ENCODE measurements at regions not wholly inside any gene's neighbourhood (a gene's known extent, or its start where the extent isn't known, plus 50 kb on each side); places are given as distances from the start of the nearest gene placed in this dataset.

DNA sequence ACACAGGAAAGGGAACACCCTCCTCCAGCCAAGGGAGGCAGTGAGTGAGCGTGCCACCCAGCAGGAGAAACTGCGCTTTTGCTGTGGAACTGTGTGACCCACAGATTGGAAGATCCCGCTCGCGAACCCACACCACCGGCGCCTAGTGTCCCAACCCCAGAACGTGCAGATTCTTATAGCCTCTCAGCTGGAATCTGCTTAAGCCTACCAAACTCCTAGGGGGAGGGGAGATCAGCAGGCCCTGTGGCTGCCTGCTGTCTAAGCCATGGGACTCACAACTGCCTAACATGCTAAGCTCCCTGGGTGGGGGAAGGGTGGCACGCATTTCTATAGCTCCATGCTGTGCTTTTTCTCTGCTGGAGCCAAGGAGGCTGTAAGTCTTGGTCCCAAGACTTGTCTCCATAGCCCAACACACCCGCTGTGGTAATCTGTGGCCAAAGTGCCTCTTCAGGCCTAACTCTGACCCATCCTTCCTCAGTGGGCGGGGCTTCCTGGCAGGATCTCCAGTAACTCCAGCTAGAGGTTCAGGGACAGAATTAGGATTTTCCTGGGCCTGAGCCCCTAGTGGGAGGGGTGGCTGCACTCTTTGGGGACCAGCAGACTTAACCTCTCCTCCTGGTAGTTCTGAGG lies 485.0 kb downstream of the TAF11L14 start:
- no peak for DNase-seq

DNA sequence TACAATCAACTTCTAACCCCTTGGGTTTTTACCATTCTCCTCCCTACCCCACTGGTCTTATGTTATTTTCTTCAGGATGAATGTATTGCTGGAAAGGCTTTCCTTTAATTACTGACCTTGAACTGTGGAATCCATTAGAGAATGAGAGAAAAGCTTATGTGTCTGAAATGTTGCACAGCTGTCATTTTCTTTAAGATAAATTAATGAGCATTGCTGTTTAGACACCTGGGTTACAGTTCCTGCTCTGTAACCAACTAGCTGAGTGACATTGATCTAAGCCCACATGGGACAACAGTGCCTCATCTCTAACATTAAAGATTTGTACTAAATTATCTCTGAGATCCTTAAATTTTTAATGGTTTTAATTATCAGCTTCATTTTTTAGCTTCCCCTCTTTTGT lies 507.0 kb downstream of the TAF11L14 start:
- DNase-seq: no peak

DNA sequence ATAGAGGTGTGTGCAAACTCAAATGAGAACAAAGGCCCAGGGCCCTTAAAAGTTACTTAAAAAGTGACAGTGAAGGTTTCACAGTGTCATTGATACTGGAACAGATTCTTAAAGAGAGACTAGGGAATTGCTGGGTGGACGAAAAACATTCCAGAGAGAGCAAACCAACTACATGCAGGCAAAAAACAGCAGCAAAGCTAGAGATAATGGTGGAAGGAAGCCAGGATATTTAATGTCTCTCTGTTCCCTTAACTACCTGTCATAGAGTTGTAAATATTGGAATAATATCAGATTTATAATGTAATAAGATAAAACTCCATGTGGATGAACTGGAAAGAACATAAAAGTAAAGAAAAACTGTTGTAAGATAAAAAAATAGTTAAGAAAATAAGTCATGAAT lies 508.6 kb downstream of the TAF11L14 start:
- no peak for DNase-seq

DNA sequence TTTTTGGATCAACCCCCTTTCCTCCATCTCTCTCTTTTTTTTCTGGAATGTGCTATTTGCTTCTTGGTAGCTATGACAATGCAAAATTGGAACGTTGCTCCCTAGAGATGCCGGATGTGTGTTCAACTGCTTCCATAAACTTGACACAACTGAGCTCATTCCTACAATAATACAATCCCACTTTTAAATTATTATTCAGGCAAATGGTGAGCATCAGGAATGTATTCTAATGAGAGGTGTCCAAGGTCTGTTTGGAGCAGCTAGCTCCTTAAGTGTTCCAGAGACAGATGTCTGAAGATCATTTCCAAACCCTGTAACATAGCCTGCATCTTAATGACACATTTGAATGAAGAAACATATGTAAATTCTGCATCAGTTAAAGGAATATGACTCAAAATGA lies 518.4 kb downstream of the TAF11L14 start:
- no peak for DNase-seq

DNA sequence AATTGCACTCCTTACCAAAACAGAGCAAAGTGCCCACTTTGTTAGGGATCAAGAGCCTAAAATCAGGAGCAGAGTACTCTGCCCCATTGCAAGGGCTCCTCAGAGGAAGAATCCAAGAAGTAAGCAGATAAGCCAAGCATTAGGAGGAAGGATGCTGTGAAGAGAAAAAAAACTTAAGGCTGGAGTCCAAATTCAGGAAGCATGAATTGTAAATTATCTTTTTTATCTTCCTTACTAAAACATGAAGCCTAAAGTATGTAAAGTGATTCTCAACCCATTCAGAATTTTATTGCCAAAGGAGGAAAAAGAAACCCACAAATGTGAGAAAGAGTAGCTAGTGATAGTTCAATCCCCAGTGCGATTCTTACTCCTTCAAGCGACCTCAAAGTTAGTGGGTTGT lies 523.9 kb downstream of the TAF11L14 start:
- no peak for DNase-seq

DNA sequence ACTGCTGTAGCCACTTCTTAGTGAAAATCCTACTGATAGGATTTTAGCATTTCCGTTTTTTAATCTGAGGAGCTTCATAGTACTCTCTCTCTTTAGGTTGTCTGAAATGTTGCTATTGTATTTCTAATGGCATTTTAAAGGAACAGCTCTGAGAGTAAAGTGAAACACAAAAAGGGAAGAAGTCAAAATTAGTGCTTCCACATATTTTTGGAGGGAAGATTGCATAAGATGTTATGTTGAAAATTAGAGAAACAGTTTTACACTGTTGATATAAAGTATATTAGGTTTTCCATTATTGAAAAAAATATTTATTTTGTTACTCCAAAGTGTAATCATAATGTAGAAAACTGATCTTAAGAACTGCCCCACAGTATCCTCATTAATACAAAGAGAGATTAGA lies 525.1 kb downstream of the TAF11L14 start:
- DNase-seq: no peak

DNA sequence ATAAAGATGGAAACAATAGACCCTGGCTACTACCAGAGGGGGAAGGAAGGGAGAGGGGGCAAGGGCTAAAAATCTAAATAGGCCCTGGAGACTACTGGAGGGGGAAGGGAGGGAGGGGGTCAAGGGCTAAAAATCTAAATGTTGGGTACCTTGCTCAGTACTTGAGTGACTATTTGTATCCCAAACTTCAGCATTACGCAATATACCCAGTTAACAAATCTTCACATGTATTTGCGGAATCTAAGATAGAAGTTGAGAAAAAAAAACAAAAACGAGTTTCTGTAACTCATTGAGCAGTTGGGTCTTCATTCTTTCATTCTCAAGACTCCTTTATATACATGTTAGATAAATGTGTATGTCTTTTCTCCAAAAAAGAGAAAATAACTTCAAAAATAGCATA lies 537.4 kb downstream of the TAF11L14 start:
- DNase-seq: no peak

DNA sequence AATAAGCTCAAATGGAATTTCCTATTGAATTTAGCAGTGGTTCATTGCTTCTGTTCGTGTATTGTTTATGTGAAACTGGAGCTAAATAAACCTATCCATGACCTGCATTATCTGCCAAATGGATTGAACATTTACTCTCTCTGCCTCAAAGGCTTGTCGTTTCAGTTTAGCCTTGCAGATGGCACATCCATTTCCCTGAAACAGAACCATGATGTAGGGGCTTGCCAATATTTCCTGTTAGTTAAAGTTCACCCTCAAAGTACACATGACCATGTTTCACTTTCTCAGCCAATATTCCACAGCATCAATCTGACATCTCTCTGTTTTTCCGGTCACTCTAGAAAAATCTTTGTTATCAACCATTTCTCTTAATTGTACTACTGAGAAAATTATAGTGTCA lies 545.3 kb downstream of the TAF11L14 start:
- DNase-seq: no peak

DNA sequence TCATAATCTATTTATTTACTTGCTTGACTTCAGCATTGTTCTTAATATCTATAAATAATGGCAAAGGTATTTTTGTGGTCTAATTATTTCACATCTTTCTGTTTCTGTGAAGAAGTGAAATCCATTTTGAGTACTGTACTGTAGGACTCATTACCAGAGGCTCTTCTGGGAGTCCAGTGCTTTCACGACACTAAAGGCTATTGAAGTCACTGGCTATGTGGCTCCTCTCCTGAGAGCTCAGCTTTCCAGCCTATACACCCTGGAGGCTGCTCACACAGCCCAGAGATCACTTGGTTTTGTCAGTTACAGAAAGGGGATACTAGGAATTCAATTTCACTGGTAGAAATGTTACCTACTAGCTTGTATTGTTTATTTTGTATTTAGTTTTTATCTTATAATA lies 547.3 kb downstream of the TAF11L14 start:
- DNase-seq: no peak

DNA sequence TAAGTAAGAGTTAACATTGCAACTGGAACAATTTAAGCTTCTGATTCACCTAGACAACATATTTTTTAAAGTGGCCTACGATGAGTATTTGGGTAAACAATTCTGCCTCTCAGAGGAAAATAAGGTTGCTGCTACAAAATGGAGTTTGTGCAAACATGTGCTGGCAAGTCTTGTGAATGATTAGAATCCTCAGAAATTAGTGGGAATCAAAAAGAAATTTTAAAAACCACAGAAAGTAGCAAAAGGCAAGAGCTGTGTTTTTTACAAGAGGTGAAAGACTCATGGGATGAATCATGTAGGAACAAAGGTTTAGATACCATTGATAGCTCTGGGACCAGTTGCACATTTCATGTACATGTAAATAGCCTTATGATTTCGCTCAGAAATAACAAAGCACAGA lies 561.6 kb downstream of the TAF11L14 start:
- no peak for DNase-seq

DNA sequence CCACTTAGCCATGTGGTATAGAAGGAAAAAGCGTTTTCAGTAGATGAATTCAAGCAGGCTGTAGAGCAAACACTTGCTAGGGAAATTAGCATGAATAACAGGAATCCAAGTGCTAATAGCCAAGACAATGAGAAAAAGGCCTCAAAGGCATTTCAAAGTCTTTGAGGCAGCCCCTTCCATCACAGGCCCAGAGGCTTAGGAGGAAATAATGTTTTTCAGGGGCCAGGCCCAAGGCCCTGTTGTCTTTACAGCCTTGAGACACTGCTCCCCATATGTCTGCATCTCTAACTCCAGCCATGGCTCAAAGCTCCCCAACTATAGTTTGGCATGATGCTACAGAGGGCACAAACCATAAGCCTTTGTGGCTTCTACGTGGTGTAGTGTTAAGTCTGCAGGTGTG lies 563.5 kb downstream of the TAF11L14 start:
- no peak for DNase-seq

DNA sequence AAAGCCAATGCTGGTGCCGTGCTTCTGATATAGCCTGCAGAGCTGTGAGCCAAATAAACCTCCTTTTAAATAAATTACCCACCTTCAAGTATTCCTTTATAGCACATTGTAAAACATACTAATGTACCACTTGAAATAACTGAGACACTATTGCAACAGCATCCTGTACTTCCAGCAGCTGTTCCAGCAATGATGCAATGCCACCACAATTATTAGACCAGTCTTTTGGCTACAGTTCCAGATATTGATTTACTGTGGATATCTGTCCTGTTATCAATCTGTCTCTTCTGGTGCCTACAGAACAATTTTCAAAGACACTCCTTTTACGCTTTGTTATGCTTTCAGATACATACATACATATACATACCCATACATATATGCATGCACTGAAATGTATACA lies 567.9 kb downstream of the TAF11L14 start:
- no peak for DNase-seq

DNA sequence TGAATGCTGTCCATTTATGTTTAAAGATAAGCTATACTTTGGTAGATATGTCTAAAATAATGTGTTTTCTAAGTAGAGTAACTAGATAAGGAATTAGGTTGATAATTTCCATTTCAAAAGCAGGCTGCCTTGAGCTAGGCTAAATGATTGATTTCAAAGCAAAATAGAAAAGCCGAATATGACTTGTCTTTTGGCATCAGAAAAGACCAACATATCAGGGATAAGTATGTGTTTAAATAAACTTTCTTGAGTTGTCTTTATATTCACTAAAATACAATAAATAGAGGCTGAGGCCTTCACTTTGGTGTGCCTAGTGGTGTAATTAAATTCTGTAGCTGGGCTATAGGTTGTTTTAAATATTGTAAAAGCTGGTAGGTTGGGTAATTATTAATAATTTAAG lies 569.0 kb downstream of the TAF11L14 start:
- no peak for DNase-seq

DNA sequence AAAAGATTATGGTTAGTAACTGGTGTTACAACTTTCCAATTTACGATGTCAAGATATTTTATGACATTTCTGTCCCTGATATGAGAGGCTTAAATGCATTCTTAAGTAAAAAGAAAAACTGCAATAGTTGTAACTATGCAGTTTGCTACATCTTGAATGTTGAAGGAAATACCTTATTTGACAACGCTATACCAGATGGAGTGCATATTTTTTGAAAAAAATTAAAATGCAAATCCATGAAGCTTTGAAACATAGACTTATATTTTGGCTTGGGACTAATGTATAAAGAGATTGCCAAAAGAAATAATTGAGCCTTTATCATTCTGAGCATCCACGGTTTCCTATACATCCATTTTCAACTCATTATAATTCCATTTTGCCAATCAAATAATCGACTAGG lies 579.4 kb downstream of the TAF11L14 start:
- no peak for DNase-seq

DNA sequence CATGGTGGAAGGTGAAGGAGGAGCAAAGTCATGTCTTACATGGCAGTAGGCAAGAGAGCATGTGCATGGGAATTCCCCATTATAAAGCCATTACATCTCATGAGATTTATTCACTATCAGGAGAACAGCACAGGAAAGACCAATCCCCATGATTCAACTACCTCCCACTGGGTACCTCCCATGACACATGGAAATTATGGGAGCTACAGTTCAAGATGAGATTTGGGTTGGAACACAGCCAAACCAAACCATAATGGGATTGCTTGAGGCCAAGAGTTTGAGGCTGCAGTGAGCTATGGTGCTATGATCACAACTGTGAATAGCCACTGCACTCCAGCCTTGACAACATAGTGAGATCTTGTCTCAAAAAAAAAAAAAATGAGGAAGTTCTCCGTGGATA lies 581.8 kb downstream of the TAF11L14 start:
- no peak for DNase-seq

DNA sequence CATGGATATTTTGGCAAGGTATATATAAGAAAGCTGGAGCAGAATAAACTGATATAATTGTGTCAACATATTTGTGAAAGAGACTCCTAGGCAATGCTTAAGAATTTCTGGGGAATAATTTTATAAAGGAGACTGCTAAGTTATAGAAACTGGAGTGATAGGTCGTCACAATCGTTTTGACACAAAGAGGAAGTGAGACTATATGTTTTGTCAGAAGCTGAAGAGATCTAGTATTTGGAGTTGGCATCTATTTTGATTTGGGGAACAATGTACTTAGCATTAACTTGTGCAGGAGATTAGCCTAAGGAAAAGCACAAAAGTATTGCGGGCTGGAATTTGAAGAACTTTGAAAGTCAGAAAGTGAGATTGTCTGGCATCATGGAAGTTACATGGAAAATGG lies 582.5 kb downstream of the TAF11L14 start:
- DNase-seq: no peak

DNA sequence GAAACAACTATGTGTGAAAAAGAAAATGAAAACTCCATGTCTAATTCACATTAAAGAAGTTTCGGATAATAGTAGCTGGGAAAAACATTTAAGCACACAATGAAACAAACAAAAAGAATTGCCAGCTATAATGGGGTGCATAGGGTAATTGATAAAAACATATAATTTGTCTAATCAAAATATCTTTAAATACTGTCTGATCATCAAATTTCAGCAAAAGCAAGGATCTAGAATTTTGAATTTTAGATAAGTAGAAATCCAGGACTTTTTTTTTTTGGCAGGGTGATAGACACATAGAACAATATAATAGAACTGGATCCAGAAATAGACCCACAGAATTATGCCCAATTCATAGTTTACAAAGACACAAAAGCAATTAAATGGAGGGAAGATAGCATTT lies 585.0 kb downstream of the TAF11L14 start:
- DNase-seq: no peak

DNA sequence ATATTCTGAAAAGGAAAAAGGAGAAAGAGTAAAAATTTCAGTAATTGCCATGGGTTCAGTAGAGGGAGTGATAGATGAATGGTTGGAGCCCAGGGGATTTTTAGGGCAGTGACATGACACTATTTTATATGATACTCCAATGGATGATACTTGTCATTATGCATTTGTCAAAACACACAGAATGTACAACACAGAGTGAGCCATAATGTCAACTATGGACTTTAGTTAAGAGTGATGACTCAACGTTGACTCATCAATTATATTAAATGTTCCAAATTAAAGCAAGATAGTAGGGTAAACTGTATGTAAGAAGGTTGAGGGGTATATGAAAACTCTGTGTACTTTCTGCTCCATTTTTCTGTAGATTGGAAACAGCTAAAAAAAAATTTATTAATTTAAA lies 586.4 kb downstream of the TAF11L14 start:
- no peak for DNase-seq

DNA sequence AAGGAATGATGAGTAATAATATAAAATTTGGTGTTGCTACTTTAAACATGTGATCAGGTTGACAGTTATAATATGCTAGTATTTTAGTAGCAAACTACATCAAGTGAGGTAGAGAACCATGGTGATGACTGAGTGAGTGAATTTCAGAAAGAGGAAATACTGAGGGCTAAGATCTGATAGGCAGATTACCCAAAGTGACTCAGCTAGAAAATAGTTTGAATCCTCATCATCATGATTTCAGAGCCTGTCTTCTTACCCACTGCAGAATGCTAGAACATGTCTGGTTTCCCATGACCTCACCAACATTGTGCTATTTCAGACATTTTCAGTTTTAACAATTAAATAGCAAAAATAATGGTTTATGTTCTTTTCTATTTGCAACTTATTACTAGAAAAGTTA lies 602.1 kb downstream of the TAF11L14 start:
- DNase-seq: no peak

DNA sequence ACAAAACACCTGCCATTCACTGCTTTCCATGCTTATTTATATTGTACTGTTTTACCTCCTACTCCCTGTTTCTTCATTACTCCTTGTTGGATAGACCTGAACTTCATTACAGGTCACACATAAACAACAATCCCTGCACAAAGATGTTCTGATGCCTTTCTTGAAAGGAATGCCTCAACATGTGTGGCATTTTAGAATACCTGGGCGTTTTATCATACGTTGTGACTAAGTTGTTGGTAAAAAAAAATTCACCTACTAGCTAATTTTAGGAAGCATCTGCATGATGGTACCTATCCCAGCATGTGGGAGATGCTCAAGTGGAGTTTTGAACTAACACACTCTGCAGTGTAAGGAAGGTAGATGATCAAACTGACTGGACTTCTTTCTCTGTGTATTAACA lies 604.1 kb downstream of the TAF11L14 start:
- no peak for DNase-seq

DNA sequence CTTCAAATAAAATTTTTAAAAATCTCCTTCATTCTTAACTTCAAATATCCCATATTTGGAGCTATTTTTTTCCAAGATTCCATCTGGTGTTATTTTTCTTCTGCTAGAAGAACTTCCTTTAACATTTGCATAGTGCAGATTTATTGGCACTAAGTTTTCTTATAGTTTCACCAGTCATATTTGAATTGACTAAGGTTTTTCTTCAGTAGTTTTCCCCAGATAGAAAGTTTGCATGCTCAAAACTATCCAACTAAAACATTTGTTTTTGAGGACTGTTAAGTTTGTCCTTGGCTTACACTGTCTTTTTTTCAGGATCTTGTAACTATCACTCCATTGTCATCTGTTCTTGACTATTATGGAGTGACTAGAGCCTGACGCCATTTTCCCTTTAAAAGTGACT lies 606.7 kb downstream of the TAF11L14 start:
- DNase-seq: no peak

DNA sequence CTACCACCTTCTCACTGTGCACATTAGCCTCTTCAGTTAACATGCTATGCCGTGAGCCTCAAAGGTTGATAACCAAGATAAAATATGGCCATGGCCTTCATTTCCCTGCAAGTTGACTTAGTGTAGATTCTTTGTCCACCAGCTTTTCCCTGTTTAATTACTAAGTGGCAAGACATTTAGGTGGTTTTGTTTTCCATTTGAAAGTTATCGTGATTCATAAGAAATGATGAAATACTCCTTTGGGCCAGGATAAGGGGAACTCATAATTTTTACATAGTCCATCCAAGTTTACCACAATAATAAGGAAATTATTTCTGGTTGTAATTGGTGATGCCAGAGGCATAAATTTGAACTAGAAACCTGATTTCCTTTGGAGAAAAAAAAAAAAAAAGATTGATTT lies 609.6 kb downstream of the TAF11L14 start:
- DNase-seq: no peak

DNA sequence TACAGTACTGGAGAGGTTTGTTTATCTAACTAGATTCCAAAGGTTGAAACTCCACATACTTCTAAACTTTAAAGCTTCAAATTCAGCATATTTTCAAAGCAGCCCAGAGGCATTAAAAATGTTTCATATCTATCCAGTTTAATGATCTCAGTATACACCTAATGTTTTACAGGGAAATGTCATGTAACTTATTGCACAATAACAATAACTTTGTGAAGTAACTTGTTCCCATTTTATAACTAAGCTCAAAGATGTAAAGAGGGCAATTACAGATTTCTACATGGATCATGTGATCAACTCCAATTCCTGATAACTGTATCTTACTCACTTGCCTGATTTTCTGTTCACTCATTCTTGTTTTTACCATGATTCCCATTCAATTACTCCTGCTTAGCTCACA lies 610.0 kb downstream of the TAF11L14 start:
- no peak for DNase-seq

DNA sequence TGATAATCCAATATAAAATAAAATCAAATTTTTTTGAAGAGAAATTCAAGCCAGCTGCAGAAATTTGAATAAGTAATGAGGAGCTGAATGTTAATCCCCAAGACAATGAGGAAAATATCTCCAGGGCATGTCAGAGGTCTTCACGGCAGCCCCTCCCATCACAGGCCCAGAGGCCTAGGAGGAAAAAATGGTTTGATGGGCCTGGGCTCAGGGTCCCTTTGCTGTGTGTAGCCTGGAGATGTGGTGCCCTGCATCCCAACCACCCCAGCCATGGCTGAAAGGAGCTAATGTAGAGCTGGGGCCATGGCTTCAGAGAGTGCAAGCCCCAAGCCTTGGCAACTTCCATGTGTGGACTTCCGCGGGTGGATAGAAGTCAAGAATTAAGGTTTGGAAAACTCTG lies 618.3 kb downstream of the TAF11L14 start:
- no peak for DNase-seq

DNA sequence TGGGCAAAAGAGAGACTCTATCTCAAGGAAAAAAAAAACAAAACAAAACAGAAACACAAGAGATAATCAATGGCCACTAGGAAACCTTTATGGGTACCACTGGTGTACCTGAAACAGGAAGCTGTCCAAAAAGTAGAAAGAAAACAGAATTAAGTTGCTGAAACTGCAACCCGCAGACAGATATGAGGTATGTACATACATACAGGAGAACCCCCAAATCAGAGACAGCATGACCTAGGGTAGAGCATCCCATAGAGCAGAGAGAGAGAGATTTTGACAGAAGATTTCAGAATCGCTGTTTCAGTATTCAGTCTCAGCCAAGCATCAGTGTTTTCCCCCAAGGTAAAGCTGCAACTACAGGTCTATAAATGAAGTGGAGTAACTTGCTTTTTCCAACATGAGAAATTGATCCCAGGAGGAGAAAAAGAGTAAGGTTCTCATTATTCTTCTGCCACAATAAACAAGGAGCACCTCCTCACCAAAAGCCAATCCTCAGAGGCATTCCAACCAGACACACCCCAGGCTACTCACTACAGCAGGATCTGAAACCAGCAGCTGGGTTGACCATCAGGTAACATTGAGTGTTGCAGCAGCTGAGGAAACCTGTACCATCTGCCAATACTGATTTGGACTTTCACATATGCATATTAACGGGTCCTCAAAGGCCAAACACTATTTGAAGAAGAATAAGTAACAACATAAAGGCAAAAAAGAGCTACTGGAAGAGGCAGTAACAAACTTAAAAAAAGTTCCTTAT lies 630.0 kb downstream of the TAF11L14 start:
- DNase-seq: no peak

Measured in CD4-positive, alpha-beta T cell treated with Interleukin-17A for 1 hour (primary cell).